ENCODE measurements at regions not wholly inside any gene's neighbourhood (a gene's known extent, or its start where the extent isn't known, plus 50 kb on each side); places are given as distances from the start of the nearest gene placed in this dataset.

DNA sequence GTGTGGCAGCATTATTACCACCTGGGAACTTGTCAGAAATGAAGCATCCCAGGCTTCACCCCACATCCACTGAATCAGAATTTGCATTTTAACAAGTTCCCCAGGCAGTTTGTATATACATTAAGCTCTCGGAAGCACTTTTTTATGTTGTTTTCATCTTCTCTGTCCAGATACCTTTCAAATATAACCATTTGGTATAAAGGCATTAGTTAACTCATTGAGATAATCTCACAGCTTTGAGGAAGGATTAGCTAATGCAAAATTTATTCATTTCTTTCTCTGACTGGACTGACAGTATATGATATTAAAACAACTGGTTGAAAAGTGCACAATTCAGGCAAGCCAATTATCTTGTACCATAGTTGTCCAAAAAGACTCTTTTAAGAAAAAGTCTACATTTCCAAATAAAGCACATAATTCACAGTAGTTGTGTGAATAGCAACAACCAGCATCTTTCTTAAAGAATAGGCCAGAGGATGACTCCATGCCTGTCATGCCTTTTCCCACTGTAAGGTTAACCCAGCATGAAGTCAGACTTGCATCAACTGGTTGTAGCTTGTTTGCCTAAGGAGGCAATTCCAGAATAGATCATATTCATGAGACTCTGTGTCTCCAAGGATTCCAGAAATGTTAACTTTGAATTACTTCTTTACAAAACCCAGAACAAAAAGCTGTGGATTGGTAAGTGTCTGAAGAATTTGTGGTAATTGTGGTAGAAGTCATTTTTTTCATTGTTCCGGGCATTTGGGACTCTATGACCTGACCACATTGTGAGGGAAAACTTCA lies 254.3 kb upstream of the SESN3 start:
- peak; percentile 17 for DNase-seq (ENCODE audit: low read depth)

DNA sequence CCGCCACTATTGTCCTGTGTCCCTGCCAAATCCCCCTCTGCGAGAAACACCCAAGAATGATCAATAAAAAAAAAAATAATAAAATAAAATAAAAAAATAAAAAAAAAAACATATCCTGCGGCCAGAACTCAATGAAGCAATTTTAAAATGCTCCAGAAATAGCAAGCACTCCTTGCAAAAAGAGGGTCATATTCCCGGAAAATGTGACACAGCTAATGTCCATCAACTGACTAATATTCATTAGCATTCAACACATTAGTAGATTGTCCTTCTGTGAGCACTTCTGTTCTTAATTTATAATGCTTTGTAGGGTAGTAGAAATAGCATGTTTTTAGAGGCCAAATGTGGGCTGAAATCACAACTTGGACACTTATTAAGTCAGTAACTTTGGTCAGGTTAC lies 252.3 kb upstream of the SESN3 start:
- DNase-seq (ENCODE audit: low read depth): peak; percentile 15

DNA sequence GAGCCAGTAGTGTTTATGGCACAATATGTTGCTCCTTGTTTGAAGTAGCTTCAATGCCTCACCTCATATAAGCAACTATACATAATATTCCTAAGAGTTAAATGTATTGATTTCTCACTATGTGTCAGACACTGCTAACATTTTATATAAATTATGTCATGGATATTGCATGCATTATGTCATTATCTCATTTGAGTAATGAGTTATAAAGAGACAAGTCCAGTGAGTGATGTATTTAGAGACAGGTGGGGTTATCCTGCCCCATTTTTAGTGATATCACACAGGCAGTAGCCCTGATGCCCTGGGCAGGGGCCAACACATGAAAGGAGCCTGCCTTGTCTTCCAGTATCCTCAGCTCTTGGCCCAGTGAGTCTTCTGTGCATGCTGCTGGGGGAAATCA lies 247.0 kb upstream of the SESN3 start:
- DNase-seq (ENCODE audit: low read depth): no peak

DNA sequence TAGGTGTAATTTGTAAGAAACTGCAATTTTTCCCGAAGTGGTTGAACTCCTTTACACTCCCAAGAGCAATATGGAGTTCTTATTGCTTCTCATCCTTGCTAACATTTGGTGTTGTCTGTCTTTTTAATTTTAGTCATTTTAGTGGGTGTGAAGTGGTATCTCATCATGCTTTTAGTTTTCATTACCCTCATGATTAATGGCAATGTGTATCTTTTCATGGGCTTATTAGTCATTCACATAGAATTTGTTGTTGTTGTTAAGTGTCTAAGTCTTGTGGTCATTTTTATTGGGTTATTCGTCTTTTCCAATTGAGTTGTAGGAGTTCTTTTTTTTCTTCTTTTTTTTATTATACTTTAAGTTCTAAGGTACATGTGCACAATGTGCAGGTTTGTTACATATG lies 238.3 kb upstream of the SESN3 start:
- DNase-seq (ENCODE audit: low read depth): no peak

DNA sequence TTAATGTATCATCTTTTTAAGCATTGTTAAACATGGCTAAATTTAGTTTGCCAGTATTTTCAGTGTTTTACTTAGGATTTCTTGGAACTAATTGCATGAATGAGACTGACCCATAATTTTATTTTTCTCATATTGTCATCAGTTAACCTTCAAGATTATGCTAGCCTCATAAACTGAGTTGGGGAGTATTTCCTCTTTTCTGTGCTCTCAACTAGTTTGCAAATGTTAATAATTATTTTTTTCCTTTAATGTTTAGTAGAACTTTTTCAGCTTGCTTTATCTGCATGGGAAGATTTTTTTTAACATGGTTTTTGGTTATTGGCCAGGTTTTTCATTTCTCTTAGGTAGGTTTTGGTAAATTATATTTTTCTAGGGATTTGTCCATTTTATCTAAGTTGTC lies 235.4 kb upstream of the SESN3 start:
- no peak for DNase-seq (ENCODE audit: low read depth)

DNA sequence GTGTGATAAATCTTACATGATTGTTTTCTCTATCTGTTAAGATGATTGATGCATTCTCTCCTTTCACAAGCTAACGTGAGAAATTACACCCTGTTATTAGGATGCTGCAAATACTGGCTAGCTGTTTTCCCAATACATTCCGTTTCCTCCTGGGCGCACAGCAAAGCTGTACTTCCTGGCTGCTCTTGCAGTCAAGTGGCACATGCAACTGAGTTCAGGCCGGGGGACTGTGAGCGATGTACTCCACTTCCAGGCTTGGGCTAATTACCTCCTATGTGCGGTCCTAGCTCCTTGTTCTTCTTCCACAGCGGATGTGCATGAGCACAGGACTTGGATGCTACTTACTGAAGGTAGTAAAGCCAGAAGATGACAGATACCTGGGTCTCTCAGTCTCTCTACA lies 234.9 kb upstream of the SESN3 start:
- no peak for DNase-seq (ENCODE audit: low read depth)

DNA sequence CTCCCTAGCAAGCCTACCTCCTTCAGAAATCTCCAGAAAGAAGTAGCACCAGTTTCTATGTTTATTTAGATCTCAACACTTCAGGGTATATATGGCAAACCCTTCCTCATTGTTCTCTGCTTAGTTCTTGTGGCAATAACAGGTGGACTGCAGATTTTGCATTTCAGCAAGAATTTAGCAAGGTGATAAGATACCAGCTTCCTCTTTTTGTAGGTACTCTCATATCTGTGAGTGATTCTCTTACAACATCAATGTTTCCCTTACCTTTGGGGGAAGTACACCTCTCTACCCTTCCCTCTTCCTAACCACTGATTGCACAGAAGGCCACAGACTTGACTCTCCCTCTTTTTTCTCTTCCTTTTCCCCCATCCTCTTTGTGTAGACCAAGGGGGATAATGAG lies 230.9 kb upstream of the SESN3 start:
- DNase-seq (ENCODE audit: low read depth): no peak

DNA sequence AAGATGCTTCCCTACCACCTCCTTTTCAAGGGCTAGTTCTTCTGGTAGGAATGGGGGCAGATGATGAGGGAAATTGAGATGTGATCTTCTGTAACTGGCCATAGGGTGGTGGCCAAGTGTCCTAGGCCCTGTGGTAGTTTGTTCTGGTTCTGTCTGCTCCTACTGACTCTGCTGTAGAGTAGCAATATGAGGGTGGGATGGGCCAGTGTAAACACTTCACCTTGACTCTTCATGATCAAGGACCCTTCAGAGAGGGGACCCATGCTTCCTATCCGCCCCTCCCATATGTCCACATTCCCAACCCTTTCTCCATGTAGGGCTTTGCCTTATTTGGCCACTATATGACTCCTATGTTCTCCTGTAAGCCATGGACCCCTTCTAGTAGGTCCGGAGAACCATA lies 230.3 kb upstream of the SESN3 start:
- DNase-seq (ENCODE audit: low read depth): no peak

DNA sequence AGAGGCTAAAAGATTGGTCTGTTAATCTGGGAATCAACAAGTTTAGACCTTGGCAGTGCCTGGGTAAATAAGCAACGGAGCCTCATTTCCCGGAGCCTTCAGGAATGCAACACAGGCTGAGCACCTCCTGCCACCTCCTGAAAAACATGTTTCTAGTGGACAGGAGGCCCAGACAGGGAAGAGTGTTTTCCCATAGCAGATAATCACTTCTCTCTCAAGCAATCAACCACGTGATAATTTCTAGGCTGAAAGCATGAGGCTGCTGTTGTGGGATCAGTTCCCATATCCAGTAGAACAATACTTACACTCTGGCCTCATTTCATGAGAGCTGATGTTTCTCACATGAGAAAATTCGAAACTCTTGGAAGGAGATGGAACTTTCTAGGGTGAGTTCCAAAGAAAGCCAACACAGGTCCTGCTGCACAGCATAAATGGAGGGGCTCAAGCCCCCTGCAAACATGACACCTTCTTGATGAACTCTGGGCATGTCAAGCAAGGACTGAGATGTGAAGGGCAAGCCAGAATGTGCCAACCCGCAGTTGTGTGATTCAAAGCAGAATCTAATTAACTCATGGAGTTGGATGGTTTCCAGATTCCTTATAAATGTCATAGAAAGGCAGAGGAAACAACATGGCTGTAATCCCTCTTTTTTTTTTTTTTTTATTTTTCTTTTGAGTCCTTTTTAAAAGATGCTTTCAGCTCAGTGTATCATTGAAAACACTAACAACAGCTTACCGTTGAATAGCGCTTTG lies 228.5 kb upstream of the SESN3 start:
- no peak for DNase-seq (ENCODE audit: low read depth)

DNA sequence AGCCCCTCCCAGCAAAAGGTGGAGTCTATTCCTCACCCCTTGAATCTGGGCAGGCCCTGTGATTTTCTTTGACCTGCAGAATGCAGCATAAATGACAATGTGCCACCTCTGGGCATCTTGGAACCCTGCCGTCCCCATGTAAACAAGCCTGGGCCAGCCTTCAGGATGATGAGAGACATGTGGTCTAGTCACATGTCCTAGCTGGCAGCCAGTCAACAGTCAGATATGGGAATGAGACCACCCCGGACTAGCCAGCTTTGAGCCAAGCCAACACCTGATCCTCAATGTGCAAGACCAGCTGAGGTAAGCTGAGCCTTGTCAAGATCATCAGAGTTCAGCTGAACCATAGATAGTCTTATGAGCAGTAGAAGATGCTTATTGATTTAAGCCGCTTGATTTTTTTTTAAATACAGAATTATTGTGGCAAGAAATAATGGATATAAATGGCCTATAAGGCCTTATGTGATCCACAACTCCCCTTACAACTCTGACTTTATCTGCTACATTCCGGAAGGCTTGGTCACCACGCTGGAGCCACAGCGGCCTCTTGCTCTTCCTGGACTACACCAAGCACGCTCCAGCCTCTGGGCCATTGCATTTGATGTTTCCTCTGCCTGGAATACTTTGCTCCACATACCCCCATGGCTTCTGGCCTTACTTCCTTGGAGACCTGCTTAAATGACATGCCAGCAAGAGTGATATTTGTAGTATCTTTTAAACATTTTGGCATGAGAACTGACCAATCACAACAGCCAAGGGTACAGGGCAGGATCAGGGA lies 225.9 kb upstream of the SESN3 start:
- DNase-seq (ENCODE audit: low read depth): peak; percentile 25

DNA sequence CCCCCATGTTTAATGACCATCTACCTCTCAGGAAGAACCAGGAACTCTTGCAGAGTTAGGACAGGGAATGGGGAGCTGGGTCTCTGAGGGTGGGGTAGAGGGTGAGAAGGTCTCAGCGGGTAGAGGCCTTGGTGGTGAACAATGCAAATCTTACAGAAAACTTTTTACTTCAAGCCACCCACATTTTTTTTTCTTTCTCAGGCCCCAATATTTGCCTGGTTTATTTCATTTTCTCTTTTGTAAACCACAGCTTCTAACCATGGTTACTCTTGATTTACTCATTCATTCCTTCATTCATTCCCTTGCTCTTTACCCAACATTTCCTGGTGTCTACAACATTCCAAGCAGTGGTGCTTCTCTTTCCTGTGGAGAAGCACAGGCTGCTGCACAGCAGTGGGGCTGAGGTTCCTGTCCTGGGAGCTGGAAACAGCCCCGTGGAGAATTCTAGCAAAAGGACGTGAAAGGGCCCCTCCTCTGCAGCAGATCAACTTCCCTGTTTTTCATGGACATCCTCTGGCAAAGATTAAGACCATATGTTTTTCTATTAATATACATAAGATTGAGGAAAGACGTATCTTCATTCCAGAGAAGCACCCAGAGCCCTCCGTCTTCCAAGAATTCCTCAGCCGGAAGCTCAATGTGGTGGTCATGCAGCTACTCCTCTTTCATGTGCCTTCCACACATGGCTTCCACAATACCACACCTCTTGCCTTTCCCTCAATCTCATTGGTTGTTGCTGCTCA lies 224.4 kb upstream of the SESN3 start:
- DNase-seq (ENCODE audit: low read depth): no peak

DNA sequence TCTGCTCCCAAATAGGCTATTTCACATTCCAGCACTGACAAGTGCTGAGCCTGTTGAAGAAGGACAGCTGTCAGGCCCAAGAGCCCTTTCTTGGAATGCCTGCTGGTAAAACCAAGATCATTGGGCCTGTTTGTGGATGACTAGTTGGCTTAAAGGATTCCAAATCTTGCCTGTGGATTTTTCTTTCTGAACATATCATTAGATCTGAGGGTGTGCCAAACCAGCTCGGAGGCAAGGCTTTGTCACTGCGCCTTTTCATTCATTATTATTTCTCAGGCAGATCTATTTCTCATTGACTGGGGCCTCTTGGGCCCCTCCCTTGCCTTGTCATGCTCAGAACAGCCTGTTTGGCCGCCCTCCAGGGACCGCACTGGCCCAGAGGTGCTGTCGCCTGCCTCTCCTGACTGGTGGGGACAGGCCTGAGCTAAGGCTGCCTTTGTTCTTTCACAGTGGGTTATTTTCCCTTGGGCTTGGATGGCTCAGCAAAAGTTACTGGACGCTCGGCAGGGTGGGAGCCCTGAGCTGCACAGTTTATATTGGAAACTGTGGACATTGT lies 222.7 kb upstream of the SESN3 start:
- no peak for DNase-seq (ENCODE audit: low read depth)

DNA sequence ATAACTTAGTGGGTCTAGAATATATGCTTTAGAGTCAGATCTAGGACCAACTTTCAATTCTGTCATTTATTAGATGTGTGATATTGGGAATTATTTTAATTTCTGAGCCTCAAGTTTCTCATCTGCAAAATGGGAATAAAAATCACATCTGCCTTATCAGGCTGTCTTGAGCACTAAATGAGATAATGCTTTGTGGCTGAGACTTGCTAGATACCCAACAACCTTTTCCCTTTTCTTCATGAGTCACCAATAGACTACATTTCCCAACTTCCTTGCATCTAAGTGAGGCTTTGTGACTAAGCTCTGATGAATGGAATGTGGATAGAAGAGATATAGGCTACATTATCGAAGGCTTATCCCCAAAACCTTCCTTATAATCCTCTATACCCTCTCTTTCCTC lies 220.7 kb upstream of the SESN3 start:
- DNase-seq (ENCODE audit: low read depth): peak; percentile 36

DNA sequence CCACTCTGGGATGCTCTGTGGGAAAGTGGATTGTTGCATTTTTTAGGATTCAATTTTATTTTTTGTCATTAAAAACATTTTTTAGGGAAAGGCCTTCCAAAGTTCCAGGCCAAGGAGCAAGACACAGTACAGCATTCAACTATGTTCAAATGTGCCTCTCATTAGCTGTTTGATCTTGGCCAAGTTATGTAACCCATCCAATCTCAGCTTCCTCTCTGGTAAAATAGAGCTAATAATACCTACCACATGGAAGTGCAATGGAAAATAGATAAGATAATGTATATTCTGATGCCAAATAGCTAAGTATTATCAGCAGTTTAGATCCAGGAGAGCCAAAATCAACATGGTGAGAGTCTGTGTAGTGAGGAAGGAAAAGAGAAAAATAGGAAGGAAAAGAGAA lies 220.3 kb upstream of the SESN3 start:
- no peak for DNase-seq (ENCODE audit: low read depth)

DNA sequence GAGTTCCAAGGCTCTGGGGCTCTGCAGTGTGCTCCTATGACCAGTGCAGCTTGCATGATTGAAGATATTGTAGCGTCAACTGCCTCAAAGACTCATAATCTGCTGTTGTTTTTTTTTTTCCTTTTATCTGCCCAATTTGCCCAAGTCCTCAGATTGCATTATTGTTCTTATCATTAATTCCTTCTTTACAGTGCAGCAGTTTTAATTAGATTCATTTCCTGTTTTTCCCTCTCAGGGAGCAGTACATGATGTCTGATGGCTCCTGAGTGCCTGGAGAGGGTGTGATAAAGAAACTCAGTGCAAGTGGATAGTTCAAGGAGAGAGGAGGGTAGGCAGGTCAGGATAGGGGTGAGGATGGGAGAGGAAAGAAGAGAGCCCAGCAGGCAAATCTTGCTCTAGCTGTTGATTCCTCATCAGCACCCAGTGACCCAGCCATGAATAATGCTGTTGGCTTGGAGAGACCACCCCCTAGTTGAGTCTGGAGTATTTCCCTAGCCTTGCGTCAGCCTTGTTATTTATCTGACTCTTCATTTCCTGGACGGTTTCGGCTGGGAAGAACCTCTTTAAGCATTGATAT lies 219.6 kb upstream of the SESN3 start:
- DNase-seq (ENCODE audit: low read depth): peak; percentile 12

DNA sequence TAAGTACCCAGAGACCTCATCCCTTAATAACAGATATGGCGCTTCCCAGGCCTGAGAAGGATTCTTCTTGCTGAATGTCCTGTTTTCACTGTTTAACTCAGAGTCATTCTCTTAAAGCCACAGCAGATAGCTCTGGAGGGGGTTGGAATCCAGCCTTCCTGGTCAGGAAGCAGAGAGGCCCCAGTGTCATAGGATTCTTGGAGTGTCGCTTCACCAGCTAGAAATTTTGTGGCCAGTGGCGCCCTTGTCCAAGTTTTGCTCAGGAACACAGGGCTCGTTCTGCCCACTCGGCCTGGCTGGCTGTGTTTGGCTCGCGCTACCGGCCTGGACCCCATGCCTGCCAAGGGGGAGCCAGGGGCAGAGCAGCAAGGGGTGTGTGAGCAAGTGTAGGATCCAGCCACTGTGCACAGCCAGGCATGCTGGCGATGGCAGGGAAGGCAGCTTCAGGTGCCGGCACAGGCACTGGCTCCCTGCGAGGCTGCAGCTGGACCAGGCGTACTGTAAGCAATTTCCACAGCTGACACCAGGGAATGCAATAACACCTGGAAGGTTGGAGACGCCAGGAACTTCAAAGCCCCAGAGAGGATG lies 214.8 kb upstream of the SESN3 start:
- no peak for DNase-seq (ENCODE audit: low read depth)

DNA sequence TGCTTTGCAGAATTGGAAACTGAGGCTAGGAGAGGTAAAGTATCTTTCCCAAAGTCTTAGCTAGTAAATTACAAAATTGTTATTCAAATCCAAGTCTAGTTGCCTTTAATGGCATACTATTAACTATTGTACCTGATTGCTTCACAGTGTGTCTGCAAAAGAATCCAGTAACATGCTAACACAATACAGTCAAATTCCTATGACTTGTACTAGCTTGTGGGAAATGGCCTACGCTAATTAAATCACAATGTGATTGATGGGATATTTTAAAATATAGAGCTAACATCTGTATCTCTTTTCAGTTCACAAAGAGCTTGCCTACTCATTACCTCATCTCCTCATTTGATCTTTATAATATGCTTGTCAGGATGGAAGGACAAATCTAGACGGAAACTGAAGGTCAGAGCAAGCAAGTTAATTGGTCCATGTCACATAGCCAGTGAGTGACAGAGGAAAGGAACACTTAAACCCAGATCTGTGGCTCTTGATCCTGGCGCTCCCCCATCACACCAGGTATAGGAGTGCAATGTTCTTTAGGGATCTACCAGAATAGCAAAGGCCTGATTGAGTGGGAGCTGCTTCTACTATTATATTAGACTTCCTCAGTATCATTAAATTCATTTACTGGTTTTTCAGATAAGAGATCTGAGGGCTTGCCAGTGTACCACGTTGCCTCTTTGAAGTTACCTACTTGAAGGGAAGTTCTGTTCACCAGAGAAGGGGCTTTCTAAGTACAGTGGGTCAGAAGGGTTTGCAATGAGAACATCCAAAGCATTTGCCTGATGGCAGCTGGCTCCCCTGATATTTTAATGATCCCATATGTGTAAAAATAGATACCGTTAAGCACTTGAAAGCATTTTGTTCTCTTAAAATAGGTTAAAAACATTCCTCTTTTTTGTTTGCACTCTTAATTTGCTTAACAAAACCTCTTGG lies 213.6 kb upstream of the SESN3 start:
- no peak for DNase-seq (ENCODE audit: low read depth)

DNA sequence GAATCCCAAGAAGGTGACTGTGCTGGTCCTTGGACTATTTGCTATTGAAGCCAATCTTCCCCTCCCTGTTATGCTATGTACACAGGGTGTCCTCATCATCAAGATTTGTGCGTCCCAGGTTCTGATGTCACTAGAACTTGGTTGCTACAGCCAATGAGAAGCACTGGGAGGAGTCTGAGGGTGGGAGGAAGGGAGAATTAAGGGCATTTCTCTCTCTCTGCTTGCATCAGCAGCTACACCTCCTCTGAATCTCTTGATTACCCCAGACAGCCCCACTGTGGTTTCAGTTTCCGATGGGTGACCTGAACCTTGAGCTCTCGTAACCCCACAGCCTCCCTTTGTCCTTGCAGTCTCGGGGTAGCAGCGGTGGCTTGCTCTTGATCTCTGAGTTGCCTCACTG lies 212.4 kb upstream of the SESN3 start:
- no peak for DNase-seq (ENCODE audit: low read depth)

DNA sequence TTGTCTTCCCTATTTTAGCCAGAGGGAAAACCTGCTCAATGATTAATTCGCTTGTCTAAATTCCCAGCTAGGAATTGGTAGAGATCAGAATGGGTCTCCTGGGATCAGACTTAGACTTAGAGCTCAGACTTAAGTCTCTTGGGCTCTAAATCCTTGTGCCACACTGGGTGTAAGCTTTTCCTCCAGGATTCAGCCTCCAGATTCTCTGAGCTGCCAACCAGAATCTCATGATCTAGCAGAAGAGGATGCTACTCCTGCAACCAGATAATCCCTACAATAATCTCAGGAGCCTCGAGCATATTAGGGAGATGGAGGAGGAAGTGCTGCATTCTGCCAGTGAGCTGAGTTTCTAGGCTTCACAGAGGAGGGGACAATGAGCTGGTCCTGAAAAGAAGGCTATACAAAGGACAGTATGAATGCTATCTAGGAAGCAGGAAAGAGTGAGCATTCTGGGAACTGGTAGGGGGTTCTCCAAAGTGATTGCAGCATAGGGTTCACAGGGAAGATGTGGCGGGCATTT lies 211.6 kb upstream of the SESN3 start:
- DNase-seq (ENCODE audit: low read depth): no peak
